Lower leg skin (tissue), 4 donors: ENCODE measurements at regions not wholly inside any gene's neighbourhood (a gene's known extent, or its start where the extent isn't known, plus 50 kb on each side); places are given as distances from the start of the nearest gene placed in this dataset.

Experiments
- DNase-seq, 2 donors: peaks; one replicate each; pipeline ENCODE4 v3.0.0-alpha.2; 2019; ENCODE audit warnings: low spot score in 2 of 2
- H3K4me3 ChIP-seq: fragments of 200-600 bp; sonication (generic); 2 replicates; pipeline ENCODE4 v1.5.1; 2017; ENCODE audit warnings: mild to moderate bottlenecking, low read depth; ENCODE audit not compliant: poor library complexity, severe bottlenecking
- CTCF ChIP-seq, 3 donors: fragments of 450-650 bp; IDR thresholded peaks; one replicate each; pipeline ENCODE4 v1.5.1; 2016; ENCODE audit warnings: antibody characterized with exemption in 3 of 3, mild to moderate bottlenecking in 3 of 3, moderate library complexity in 2 of 3
- POLR2A ChIP-seq, 2 donors: fragments of 450-650 bp; IDR thresholded peaks; one replicate each; pipeline ENCODE4 v1.6.1; 2016 to 2017; ENCODE audit warnings: antibody characterized with exemption in 2 of 2, mild to moderate bottlenecking in 1 of 2, moderate library complexity in 1 of 2
- WGBS, 2 donors: methylation state at CpG; one replicate each; pipeline ENCODE4 v1.1.5; 2018; 5-methylcytosine and 5-hydroxymethylcytosine counted together
- intact Hi-C: fragments of 100-400 bp; cut with DNase I; formaldehyde crosslinking; loops from one replicate; pipeline ENCODE4 v1.15.0; 2023; ENCODE audit warnings: low total_unique reads

GRCh38 chr7:98687111-98687751 is 70.1 kb downstream of the NPTX2 start:
- no peak overlapping the region for H3K4me3 ChIP-seq
- TF ChIP-seq CTCF (IDR thresholded peaks at IDR 0.05) (no peak), POLR2A (IDR thresholded peaks at IDR 0.05) (no peak)
- intact Hi-C loops, result no loop called here
- WGBS, 2 donors, result 40 to 43% methylated on average over 12 of the region's 12 CpGs
- no peak for DNase-seq

- TF ChIP-seq CTCF (IDR thresholded peaks at IDR 0.05) (no peak), POLR2A (IDR thresholded peaks at IDR 0.05) (no peak)
- no peak overlapping the region for H3K4me3 ChIP-seq
- no peak for DNase-seq
- WGBS, 2 donors, result 78 to 85% methylated on average over 4 of the region's 4 CpGs
- intact Hi-C loops, result no loop called here
Measured at GRCh38 chr7:98691619-98692018, 74.5 kb downstream of the NPTX2 start.

GRCh38 chr7:98697083-98697482 is 80.0 kb downstream of the NPTX2 start:
- H3K4me3 ChIP-seq, result no peak overlapping the region
- TF ChIP-seq CTCF (IDR thresholded peaks at IDR 0.05), result no peak
- TF ChIP-seq POLR2A (IDR thresholded peaks at IDR 0.05), result no peak
- WGBS, 2 donors, result 56 to 70% methylated on average over 3 of the region's 3 CpGs
- DNase-seq, result no peak
- intact Hi-C loops, result no loop called here

- no peak for DNase-seq
- TF ChIP-seq CTCF (IDR thresholded peaks at IDR 0.05) (no peak), POLR2A (IDR thresholded peaks at IDR 0.05) (no peak)
- WGBS, 2 donors, result 41 to 48% methylated on average over 9 of the region's 9 CpGs
- intact Hi-C loops, result no loop called here
- H3K4me3 ChIP-seq, result no peak overlapping the region
Measured at GRCh38 chr7:98697485-98698240, 80.6 kb downstream of the NPTX2 start.

- TF ChIP-seq CTCF (IDR thresholded peaks at IDR 0.05), result no peak
- TF ChIP-seq POLR2A (IDR thresholded peaks at IDR 0.05), result no peak
- WGBS, 2 donors, result 49 to 60% methylated on average over 2 of the region's 2 CpGs
- H3K4me3 ChIP-seq, result no peak overlapping the region
- no peak for DNase-seq
- intact Hi-C loops, result no loop called here
Measured at GRCh38 chr7:98698976-98699375, 81.9 kb downstream of the NPTX2 start.
